ENCODE measurements at regions not wholly inside any gene's neighbourhood (a gene's known extent, or its start where the extent isn't known, plus 50 kb on each side); places are given as distances from the start of the nearest gene placed in this dataset.
"Not testable (repeated sequence)": the region's sequence is repeated elsewhere in the genome, so short reads cannot be mapped to it uniquely, and the experiment has no call there.

GRCh38 chr19:30680399-30680798 is 308.2 kb downstream of the ZNF536 start:
- not testable (repeated sequence) for DNase-seq

DNA sequence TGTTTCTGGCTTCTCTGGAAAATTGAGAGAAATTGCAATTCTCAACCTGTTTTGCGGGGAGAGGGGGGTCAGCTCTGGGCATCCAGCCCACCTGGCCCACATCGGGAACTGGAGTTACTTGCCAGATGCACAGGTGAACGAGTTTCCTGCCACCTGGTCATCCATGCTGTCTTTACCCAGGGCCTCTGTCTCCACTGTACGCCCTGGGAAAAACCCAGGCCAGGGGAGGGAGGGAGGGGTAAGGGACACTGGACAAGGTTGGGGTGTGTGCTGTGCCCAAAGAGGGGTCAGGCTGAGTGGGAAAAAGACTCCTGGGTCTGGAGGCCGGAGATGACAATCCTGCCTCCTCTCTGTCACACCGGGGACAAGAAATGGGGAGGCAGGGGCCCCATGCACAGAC is 307.6 kb downstream of the ZNF536 start:
- no peak for DNase-seq

GRCh38 chr19:30679153-30679702 is 307.0 kb downstream of the ZNF536 start:
- DNase-seq, result no peak

- DNase-seq, result no peak
These were observed 306.0 kb downstream of the ZNF536 start for GRCh38 chr19:30678168-30678567.

DNA sequence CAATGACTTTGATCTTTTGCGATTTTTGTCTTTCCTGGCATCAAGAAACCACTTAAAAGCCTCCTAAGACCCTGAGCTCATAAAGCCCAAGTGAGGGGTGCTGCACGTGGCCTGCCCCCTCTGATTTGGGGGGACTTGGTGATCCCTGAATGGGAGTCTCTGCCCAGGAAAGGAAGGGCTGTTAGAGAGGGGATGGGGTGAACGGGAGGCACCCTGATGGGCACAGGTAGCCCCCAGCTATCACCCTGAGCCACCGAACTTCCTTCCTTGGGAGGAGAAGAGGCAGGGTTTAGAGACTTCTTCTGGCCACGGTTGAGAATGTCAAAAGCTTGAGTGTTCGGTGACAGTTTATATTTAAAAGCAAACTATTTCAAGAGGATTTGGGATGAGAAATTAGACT is 305.5 kb downstream of the ZNF536 start:
- DNase-seq, result no peak

- DNase-seq, result no peak
These were observed 305.0 kb downstream of the ZNF536 start for GRCh38 chr19:30676990-30677679.

DNA sequence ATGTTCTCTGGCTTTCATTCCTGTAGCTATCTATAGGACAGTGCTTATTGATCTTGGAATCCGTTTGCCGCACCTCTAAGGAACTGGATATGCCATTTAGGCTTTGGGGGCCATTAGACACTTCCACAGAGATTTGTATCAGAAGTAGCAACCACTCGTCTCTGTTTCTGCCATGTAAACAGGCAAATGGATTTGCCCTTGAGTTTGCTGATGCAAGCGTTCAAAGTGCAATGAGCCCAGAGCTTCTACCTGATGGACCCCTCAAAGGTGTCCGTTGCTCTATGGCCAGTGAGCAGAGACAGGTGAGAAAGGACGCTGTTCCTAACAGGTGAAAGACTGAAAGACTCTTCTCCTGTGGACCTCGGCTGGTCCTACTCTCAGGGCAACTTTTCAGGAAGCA is 302.9 kb downstream of the ZNF536 start:
- no peak for DNase-seq

- DNase-seq, result no peak
These were observed 302.5 kb downstream of the ZNF536 start for GRCh38 chr19:30674656-30675055.

DNA sequence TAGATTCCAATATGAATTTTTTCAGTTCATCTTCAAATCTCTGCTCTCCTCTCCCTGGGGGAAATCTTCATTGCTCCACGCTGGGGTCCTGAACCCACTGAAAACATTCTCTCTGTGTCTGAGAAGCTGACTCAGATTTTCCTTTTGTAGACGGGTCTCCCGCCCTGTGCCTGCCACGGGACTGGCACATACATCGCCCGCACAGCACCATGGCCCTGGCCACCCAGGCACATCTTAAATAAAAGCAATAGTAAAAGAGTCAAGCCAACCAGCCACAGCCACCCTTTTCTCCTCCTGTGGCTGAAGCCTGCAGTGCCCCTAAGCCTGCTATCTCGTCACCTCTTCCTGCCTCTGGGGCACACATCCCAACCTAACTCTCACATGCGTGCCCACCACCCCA is 301.2 kb downstream of the ZNF536 start:
- no peak for DNase-seq

GRCh38 chr19:30672926-30673325 is 300.7 kb downstream of the ZNF536 start:
- no peak for DNase-seq

DNA sequence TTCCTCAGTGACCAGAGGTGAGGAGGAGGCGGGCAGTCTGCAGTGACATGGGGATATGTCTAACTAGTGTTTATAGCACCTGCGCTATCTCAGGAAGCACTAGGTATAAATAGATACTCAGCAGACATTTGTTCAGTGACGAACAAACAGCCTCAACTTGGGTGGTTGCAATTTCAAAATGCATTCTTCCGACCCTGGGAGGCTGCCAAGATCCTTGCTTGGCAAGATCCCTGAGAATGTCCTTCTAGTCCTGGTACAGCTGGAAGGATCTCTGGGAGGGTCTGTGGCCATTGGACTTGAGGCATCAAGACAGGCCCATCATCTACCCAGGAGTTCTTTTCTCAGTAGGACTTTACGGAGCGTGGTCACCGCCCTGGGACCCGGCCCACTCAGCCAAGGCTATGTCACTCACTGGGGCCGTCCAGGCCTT is 299.5 kb downstream of the ZNF536 start:
- DNase-seq, result no peak

DNA sequence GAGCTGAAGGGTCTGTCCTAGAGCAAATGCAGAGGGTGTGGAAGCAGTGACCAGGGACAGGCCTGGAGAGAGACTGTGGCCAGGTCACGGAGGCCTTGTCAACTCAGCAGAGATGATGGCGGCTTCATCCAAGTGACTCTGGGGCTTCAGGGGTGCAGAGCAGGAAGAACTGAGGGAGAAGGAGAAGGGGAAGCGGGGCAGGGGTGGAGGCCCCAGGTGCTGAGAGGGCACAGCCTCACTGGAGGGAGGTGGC is 299.1 kb downstream of the ZNF536 start:
- no peak for DNase-seq

DNA sequence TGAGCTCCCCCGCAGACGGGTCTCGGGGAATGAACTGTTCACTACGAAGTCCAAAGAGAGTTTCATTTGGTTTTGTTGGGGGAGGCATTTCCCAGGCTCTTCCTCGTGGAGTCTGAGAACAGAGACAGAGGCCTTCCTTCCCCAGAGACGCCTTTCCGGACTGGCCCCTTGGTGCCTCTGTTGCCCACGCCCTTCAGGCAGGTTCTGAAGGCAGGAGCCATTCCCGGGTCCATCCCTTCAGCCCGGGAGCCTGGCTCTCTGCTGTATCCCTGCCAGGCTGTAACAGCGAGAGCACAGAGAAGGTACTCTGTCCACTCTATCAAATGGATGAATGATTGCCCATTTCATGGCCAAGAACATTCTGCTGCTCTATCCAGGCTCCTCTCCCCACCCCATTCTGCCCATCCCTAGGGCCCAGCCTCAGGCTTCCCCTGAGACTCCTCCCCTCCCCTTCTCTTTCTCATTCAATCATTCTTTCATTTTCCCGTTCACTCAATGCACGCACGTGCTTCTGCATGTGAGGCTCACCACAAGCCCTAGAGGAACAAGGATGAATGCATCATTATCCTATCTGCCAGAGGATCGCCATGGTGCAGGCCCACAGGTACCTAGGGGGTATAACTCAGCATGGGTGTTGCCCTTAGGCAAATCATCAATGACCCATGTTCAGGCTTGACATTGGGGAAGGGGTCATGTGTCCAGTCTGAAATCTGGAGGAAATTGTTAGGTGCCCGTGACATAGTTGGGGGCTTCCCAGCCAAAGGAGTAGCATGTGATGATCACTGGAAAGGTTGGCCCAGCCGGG is 298.6 kb downstream of the ZNF536 start:
- no peak for DNase-seq

DNA sequence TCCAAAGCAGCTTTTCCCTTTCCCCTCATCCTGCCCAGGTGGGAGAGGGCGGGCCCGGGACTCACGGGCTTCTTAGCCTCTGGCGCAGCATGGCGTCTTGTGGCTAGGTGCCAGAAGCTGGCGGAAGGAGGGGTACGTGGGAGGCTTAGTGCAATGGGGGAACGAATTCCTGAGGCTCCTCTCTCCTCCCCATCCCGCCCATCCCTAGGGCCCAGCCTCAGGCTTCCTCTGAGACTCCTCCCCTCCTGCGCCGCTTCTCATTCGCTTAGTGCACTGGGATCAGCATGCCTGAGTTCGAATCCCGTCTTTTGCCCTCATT is 297.8 kb downstream of the ZNF536 start:
- no peak for DNase-seq

DNA sequence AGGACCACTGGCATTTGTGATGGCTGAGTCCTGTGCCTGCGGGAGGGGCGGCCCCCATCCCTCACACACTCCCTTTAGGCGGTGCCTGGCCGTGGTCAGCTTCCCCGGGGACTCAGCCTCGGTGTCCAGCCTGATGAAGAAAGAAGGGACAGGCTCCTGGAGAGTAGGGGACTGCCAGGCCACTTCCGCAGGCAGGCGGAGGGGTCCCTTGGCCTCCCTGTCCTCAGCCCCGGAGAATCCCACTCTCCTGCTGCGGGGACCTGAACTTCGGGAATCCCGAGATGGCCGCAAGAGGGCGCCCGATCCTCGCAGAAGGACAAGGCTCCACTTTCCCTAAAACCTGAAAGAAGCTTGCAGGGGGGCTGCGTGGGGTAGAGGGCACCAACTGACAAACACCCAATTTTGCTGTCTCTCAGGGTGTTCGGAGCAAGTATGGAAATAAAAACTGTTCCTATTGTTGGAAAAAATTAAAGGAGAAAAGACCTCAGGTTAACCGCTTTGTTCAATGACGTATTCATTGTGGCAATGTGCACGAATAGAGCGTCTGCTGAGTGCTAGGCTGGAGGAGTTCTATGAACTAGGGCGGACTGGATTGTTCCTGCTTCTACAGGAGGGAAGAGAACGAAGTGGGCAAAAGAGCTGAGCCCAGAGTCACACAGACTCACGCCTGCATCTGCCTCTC is 297.3 kb downstream of the ZNF536 start:
- DNase-seq, result peak; percentile 64

- DNase-seq, result no peak
These were observed 296.5 kb downstream of the ZNF536 start for GRCh38 chr19:30668521-30669155.

DNA sequence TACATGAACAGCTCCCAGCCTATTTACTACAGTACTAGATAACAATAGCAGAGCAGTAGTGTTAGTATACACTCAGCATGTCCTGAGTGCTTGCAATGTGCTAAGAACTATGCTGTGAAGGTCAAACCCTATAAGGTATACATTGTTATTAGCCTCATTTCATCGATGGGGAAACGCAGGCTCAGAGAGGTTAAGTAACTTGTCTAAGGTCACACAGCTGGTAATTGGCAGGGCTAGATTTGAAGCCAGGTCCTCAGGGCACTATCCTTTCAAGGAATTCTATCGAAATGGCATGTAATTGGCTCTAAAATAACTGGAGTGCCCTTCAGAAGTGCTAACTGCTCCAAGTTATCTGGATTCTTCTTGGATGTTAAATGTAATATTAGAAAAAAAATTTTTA is 295.6 kb downstream of the ZNF536 start:
- DNase-seq, result no peak

DNA sequence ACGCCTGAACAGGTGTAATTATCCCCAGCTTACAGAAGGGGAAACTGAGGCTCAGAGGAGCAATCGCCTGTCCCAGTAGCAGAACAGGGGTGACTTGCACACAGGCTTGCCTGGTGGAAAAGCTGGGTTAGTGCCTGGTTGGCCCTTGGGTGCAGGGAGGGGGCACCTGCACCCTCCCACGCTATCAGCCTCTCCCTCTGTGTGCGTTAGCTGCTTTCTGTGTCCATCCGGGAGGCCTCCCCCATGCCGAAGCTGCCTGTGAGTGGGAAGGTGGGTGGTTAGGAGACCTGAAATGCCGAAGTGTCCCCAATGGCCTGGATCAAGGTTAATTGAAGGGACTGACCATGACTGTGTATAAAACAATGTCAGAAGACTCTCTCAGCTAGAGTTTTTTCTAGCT is 295.0 kb downstream of the ZNF536 start:
- no peak for DNase-seq

DNA sequence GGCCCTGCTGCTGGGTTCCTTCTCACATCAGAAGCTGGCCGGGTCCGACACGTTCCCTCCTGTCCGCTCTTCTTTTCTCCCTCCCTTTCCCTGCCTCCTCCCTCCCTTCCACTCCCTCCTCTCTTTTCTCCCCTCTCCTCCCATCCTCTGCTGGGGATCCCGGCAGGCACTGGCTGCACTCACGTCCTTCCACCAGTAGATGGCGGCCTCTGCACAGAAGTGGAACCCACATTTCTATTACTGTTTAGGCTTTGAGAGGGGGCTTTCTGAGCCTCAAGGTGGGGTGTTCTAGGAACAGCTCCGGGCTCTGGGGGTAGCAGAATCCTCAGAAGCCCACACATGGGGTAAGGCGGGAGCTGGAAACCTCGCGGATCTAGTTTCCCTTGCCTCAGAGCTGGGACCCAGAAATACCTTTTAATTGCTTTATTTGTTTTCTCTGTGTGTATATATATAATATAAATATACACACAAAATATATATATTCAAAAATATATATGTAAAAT is 294.2 kb downstream of the ZNF536 start:
- peak; percentile 41 for DNase-seq

DNA sequence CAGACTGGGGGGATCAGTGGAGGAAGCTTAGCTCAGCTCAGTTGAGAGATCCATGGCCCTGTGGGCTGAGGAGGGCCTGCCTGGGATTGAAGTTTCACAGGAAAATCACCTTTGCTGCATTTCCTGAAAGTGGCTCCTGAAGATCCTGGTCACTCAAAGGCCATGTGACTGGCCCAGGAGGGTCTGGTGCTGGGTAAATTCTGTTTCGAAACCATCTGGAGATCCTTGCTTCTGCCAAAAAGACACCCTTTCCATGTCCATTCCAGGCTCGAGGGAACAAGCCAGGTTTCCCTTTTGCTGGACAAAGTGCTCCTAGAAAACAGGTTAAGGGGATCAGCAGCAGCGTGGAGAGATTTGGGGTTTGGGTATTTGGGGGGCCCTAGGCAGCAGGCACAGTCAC is 293.3 kb downstream of the ZNF536 start:
- no peak for DNase-seq

DNA sequence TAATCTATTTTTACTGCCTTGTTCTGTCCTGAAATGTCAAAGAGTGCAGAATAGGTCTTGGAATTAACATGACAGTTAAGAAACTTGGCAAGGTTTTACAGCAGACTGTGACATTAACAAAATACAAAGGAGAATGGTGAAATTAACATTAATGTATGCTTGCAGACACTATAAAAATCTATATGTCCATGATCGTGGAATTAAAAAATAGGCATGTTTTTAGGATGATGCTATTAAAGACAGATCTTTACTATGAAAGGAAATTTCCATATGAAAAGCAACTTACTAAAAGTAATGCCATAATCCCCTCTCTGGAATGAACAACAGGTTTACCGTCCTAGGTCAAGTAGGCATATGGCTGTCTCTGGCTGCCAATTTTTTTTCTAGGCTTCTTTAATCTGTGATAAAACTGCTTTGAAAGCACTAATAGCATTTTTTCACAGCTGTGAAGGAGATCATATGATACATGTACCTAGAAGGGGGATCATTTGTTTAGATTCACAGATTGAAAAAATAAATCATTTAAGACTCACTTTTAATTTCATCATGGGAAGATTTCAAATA is 291.5 kb downstream of the ZNF536 start:
- no peak for DNase-seq

DNA sequence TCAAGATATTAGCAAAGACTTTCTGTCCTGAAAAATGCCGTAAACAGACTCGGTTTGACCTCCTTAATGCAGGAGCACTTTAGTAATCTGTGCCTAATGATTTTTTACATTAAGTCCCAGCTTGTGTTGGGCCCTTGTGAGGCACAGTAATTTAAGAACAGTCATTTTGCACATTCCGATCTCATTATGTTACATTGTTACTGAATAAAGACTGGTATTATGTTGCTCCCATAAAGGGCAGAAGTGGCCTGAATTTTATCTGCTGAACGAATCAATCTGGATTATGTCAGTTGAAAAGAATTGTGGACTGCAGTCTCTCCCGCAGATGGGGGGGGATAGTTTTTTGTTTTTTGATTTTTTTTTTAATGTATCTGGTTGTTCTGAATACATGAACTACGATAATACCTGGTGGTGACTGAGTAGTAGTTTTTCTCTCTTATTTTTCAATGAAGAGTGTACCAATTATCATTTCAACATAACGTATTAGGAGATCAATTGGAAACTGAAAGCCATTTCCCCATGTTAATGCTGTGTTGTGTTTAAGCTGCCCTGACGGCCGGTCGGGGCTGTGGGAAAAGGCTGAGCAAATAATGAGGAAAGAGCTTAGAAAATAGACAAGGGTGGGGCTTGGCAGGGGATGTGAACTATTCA is 290.2 kb downstream of the ZNF536 start:
- no peak for DNase-seq
